Activated naive CD8-positive, alpha-beta T cell (primary cell): ENCODE measurements at regions not wholly inside any gene's neighbourhood (a gene's known extent, or its start where the extent isn't known, plus 50 kb on each side); places are given as distances from the start of the nearest gene placed in this dataset.

ENCODE experiments used
- H3K27ac Mint-ChIP-seq: one replicate; pipeline ENCODE4 v1.8.0; 2021; ENCODE audit warnings: mixed read lengths
- H3K27me3 Mint-ChIP-seq: one replicate; pipeline ENCODE4 v1.8.0; 2021; ENCODE audit warnings: mixed read lengths
- H3K36me3 Mint-ChIP-seq: one replicate; pipeline ENCODE4 v1.8.0; 2021; ENCODE audit warnings: mixed read lengths
- H3K4me1 Mint-ChIP-seq: one replicate; pipeline ENCODE4 v1.8.0; 2021; ENCODE audit warnings: low read depth, mixed read lengths
- H3K4me3 Mint-ChIP-seq: one replicate; pipeline ENCODE4 v1.8.0; 2021; ENCODE audit warnings: mild to moderate bottlenecking, mixed read lengths
- H3K9me3 Mint-ChIP-seq: one replicate; pipeline ENCODE4 v1.8.0; 2021; ENCODE audit warnings: low read depth, mixed read lengths

DNA sequence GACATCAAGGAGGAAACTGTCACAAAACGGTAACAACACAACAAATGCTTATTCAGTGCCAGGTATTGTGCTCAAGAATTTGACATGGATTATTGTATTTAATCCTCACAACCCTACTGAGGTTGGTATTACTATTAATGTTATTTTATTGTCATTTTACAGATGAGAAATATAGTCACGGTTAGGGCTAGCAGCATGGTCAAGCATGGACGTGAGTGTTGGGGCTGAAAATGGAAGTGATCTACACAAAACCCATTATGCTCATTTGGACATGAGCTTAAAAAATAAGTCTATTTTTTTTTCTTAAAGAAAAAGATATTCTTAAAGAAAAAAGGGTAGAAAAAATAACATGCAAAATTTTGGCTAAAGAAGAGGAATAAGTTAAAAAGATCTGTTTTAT is 141.3 kb upstream of the SOX2 start:
- Mint-ChIP-seq H3K9me3 (no peaks in the 10 kb centered on the region), H3K27ac (no peak overlapping the region), H3K4me1 (no peaks in the 10 kb centered on the region), H3K36me3 (no peaks in the 10 kb centered on the region), H3K27me3 (no peaks in the 10 kb centered on the region), H3K4me3 (no peak overlapping the region)

DNA sequence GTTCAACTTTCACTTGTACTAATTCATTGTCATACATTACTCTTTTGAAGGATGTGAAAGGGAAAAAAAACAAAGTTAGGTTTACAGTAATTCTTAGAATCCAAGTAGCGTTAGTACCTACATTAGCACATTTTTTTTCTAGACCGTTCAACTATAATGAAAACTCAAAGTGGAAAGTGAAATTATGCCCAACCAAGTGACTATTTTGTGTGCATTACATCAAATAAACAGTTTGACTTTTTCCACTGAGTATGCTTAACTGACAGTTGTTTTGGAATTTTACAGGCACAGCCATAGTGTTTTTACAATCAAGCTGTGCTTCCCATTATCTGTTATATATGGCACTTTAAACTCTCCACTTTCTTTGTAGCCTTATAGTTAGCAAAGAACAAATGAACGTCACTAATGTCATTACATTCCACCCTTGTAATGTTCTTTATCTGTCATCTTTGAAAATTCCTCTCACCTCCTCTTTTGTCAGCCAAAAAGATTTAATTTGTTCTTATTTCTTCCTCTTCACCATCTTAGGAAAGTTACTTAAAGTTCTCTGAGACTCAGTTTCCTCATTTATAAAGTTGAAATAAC is 142.3 kb upstream of the SOX2 start:
- Mint-ChIP-seq H3K9me3 (no peaks in the 10 kb centered on the region), H3K27ac (no peak overlapping the region), H3K4me1 (no peaks in the 10 kb centered on the region), H3K27me3 (no peaks in the 10 kb centered on the region), H3K4me3 (no peak overlapping the region), H3K36me3 (no peaks in the 10 kb centered on the region)

GRCh38 chr3:181568693-181569092 is 143.0 kb upstream of the SOX2 start:
- no peaks in the 10 kb centered on the region for H3K36me3 Mint-ChIP-seq
- H3K4me3 Mint-ChIP-seq, result no peak overlapping the region
- no peaks in the 10 kb centered on the region for H3K9me3 Mint-ChIP-seq

GRCh38 chr3:181568248-181568647 is 143.5 kb upstream of the SOX2 start:
- H3K9me3 Mint-ChIP-seq, result no peaks in the 10 kb centered on the region
- H3K36me3 Mint-ChIP-seq, result no peaks in the 10 kb centered on the region
- H3K4me3 Mint-ChIP-seq, result no peak overlapping the region
- no peak overlapping the region for H3K27ac Mint-ChIP-seq
- no peaks in the 10 kb centered on the region for H3K27me3 Mint-ChIP-seq
- no peaks in the 10 kb centered on the region for H3K4me1 Mint-ChIP-seq

More at GRCh38 chr3:181568693-181569092, 143.0 kb upstream of the SOX2 start:
- H3K27me3 Mint-ChIP-seq, result no peaks in the 10 kb centered on the region
- H3K27ac Mint-ChIP-seq, result no peak overlapping the region
- no peaks in the 10 kb centered on the region for H3K4me1 Mint-ChIP-seq

DNA sequence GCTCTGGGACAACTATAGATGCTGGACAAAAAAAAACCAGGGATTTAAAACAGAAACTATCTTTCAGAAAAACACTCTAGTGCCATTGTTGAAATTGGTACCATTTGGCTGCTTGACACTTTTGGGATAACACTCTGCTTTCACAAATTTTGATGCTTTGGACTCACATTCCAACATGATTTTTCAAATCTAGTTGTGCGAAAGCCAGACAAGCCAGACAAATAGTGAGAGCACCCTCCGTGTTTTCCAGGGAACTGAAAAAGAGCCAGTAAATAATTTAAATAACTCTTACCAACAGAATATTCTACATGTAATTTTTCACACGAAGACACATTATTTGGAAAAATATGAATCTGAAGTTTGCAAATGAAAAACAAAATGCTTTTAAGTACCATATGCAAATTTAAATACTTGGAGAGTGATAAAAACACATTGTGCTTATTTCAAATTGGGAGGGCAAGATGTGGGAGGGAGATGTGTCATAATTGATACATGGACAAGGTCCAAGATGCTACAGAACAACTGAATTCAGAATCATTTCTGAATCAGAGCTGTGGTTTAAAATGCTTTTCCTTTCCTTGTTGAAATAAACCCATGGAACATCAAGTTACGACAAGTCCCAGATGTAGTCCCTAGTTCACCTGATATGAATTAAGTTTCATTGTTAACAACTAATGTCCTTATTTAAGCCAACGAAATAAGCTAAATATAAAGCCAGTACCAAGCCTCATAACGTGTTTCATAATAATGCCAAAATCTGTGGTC is 144.2 kb upstream of the SOX2 start:
- Mint-ChIP-seq H3K27ac (no peak overlapping the region), H3K27me3 (no peaks in the 10 kb centered on the region), H3K36me3 (no peaks in the 10 kb centered on the region), H3K4me3 (no peak overlapping the region), H3K9me3 (no peaks in the 10 kb centered on the region), H3K4me1 (no peaks in the 10 kb centered on the region)

DNA sequence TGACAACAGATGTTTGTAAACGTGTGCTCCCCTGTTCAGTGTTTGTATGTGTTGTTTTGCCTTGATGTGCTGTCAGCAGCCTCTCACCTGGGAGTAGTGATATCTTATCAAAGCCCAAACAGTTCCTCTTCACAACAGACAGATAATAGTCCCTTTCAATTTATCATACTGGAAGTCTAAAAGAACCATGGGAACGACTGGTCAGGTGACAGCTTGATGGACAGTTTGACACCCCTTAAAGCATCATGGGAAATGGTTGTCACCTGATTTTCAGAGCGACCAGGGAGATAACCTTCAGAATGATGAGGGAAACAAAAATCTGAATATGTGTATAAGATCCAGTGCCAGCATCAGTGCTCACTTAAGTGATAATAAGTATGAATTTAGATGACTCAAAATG is 146.3 kb upstream of the SOX2 start:
- no peaks in the 10 kb centered on the region for H3K27me3 Mint-ChIP-seq
- no peaks in the 10 kb centered on the region for H3K9me3 Mint-ChIP-seq
- no peaks in the 10 kb centered on the region for H3K4me1 Mint-ChIP-seq
- H3K4me3 Mint-ChIP-seq, result no peak overlapping the region
- no peaks in the 10 kb centered on the region for H3K36me3 Mint-ChIP-seq
- H3K27ac Mint-ChIP-seq, result no peak overlapping the region

GRCh38 chr3:181564222-181564621 is 147.5 kb upstream of the SOX2 start:
- Mint-ChIP-seq H3K4me1 (no peaks in the 10 kb centered on the region), H3K27me3 (no peaks in the 10 kb centered on the region), H3K36me3 (no peaks in the 10 kb centered on the region), H3K27ac (no peak overlapping the region), H3K9me3 (no peaks in the 10 kb centered on the region), H3K4me3 (no peak overlapping the region)

DNA sequence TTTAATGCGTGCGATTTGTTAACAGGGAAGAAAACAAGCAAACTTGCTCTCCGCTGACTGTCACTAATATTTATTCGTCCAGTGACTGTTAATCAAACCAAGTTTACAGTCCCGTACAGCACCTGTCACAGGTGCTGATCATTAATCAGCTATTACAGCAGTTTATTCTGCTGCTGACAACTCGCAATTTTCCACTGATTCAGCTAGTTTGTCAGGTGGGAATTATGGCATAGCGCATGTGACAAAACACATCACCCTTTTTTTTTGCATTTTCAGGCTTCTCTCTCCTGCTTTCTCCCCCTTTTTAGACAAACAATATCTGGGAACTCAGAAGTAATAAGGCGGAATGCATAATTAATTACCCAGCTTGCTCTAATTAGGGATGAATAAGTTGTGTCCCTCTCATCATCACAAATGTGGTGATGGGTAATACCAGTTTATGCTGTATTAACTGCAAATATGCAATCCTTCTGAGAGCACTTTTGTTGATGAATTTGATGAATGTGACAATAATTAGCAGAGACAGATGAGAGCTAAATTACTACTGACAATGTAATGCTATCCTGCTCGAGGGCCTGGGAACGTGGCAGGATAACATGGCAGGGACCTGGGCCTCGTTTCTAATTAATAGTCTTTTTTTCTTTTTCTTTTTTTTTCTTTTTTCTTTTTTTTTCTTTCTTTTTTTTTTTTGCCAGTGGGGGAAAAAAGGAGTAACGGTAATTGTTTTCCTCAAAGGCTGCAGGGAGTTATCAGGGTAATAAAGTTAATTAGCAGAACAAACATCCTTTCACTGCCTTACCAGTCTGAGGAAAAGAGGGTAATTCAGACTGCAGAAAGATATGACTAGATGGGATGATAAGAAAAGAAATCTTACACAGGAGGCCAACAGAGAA is 150.3 kb upstream of the SOX2 start:
- H3K27me3 Mint-ChIP-seq, result no peaks in the 10 kb centered on the region
- no peak overlapping the region for H3K27ac Mint-ChIP-seq
- H3K4me1 Mint-ChIP-seq, result no peaks in the 10 kb centered on the region
- H3K9me3 Mint-ChIP-seq, result no peaks in the 10 kb centered on the region
- no peaks in the 10 kb centered on the region for H3K36me3 Mint-ChIP-seq
- H3K4me3 Mint-ChIP-seq, result no peak overlapping the region

- no peaks in the 10 kb centered on the region for H3K27me3 Mint-ChIP-seq
- no peak overlapping the region for H3K27ac Mint-ChIP-seq
- H3K36me3 Mint-ChIP-seq, result no peaks in the 10 kb centered on the region
- H3K4me1 Mint-ChIP-seq, result no peaks in the 10 kb centered on the region
- no peaks in the 10 kb centered on the region for H3K9me3 Mint-ChIP-seq
- no peak overlapping the region for H3K4me3 Mint-ChIP-seq
Measured at GRCh38 chr3:181558870-181559269, 152.9 kb upstream of the SOX2 start.

- Mint-ChIP-seq H3K27me3 (no peaks in the 10 kb centered on the region), H3K36me3 (no peaks in the 10 kb centered on the region), H3K4me1 (no peaks in the 10 kb centered on the region), H3K9me3 (no peaks in the 10 kb centered on the region), H3K27ac (no peak overlapping the region), H3K4me3 (no peak overlapping the region)
Measured at GRCh38 chr3:181555681-181556080, 156.0 kb upstream of the SOX2 start.

DNA sequence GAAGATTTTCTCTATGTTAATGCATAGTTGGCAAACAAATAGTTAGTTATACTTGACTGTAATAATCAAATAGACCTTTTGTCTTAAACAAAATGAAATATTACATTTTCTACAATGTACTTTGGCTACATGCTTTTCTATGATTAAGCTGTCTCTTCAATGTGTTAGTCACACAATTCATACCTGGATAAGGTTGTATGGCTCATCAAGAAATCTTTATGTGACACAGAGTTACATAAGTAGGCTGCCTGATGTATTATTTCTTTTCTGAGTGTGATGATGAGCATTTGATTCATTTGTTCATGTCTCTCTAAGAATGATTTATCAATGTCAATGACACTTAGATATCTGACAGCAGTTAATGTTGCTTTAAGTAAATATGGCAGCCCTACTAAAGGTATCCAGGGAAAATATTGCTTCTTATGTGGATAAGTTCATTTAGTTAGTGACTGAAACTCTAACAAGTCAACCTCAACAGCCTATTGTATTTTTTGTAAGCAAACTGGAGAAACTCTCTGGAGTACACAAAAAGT is 157.4 kb upstream of the SOX2 start:
- H3K27me3 Mint-ChIP-seq, result no peaks in the 10 kb centered on the region
- H3K36me3 Mint-ChIP-seq, result no peaks in the 10 kb centered on the region
- no peak overlapping the region for H3K27ac Mint-ChIP-seq
- H3K4me3 Mint-ChIP-seq, result no peak overlapping the region
- no peaks in the 10 kb centered on the region for H3K9me3 Mint-ChIP-seq
- no peaks in the 10 kb centered on the region for H3K4me1 Mint-ChIP-seq

DNA sequence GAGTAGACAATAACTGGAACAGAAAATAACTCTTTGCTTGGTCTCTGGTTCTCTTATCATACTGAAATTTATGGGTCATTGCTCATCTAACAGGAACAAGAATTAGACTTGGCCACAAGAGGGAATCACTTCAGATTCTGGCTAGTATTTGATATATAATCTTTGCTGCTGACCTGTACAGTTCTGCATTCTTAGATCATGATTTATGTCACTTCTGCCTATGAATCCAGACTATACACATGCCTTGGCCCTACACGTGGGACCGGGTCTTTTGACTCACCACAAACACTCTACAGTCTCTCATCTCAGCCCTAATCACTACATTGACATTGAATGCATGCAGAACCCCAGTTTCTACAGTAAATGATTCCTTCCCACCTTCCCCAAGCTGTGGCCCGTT is 162.5 kb upstream of the SOX2 start:
- Mint-ChIP-seq H3K9me3 (peaks cover 15% of the 10 kb centered on the region), H3K4me1 (no peaks in the 10 kb centered on the region), H3K36me3 (no peaks in the 10 kb centered on the region), H3K27ac (no peak overlapping the region), H3K4me3 (no peak overlapping the region), H3K27me3 (no peaks in the 10 kb centered on the region)

DNA sequence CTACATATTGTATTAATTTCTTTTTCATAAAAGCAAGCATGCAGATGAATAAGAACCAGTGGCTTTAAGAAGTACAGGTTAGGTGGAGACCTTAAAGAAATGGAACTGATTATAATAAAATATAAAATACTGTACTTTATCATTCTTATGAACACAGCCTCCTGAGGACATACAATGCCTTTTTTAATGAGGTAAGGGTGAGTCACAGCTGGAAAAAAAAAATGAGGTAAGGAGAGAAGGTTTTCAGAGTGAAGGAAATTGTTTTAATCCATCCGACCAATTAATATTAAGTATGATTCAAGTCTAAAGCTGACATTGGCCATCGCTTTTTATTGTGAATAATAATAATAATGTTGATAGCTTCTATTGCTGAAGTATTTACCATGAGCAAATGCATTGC is 170.3 kb upstream of the SOX2 start:
- Mint-ChIP-seq H3K36me3 (no peaks in the 10 kb centered on the region), H3K27ac (no peak overlapping the region), H3K4me3 (no peak overlapping the region), H3K27me3 (no peaks in the 10 kb centered on the region), H3K4me1 (no peaks in the 10 kb centered on the region), H3K9me3 (peaks cover 14% of the 10 kb centered on the region)

GRCh38 chr3:181534781-181535221 is 176.9 kb upstream of the SOX2 start:
- H3K27ac Mint-ChIP-seq, result no peak overlapping the region
- no peaks in the 10 kb centered on the region for H3K4me1 Mint-ChIP-seq
- no peaks in the 10 kb centered on the region for H3K27me3 Mint-ChIP-seq
- no peaks in the 10 kb centered on the region for H3K36me3 Mint-ChIP-seq
- no peak overlapping the region for H3K4me3 Mint-ChIP-seq
- peaks cover 10% of the 10 kb centered on the region for H3K9me3 Mint-ChIP-seq

DNA sequence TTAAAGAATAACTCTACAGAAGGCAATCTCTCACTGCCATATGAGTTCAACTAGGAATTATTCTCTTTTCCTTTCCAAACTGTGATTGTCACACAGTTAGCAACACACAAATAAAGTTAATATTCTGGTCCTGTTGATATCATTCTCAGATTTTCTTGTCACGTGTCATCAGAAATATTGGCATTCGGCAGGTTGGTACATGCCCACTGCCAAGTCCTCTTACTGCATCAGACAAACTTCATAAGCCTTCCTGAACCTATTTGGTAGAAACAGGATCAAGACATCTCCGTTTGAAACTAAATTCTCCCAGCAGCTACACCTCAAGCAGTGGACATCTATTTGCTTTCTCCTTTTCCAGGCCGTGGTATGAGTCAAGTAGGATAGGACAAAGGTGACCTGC is 177.9 kb upstream of the SOX2 start:
- no peaks in the 10 kb centered on the region for H3K36me3 Mint-ChIP-seq
- H3K9me3 Mint-ChIP-seq, result peaks cover 8% of the 10 kb centered on the region
- H3K27ac Mint-ChIP-seq, result no peak overlapping the region
- H3K27me3 Mint-ChIP-seq, result no peaks in the 10 kb centered on the region
- no peak overlapping the region for H3K4me3 Mint-ChIP-seq
- no peaks in the 10 kb centered on the region for H3K4me1 Mint-ChIP-seq
